ENCODE measurements at regions not wholly inside any gene's neighbourhood (a gene's known extent, or its start where the extent isn't known, plus 50 kb on each side); places are given as distances from the start of the nearest gene placed in this dataset.
"Not testable (repeated sequence)": the region's sequence is repeated elsewhere in the genome, so short reads cannot be mapped to it uniquely, and the experiment has no call there.

DNA sequence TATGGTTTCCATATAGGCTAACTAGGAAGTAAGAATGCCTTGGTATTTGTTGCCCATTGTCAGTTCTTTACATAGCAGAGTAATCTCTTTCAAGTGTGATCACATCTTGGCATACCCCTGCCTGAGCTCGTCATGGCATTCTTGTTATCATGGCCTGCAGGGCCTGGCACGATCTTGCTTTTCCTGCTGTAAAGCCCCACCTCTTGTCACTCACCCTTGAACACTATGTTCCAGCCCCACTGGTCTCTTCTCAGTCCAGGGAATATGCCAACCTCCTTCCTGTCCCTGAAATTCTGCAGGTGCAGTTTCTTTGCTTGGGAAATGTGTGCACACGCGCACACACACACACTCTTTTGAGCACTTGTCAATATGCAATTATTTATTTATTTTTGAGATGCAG, 250.2 kb upstream of the DMRT1 start:
- DNase-seq = no peak

DNA sequence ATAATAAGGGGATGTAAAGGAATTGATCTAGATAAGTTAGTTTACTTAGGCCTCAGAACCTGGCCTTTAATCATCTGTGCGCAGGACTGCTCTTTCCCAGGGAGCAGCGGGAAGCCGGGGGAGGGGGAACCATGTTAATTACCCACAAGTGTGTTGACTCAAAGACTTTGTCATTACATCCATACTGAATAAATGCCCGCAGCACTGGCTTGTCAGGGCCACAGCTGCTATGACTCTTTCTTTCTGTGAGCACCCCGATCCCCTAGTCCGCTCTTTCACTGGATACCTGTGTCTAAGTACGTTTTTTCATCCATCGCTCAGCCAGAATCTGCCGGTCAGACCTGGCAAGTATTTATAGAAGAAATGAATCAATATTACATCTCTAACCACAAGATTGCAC, 249.3 kb upstream of the DMRT1 start:
- DNase-seq = no peak

DNA sequence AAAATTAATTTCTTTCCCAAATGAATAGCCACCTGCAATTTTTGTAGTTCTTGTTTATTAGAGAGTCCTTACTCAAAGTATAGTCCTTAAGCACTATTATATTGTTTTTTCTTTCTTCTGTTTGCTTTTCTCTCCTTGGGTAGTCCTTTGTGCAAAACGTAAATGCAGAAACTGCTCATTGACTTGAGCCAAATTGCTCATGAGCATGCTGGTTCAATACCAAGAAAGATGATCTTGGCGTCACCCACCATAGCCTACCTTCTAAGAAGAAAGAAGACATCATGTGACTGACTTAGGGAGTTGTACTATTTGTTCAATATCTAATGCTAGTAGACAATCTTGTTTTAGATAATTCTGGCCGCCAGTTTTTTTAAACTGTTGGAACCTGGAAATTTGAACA, 248.8 kb upstream of the DMRT1 start:
- no peak for DNase-seq

DNA sequence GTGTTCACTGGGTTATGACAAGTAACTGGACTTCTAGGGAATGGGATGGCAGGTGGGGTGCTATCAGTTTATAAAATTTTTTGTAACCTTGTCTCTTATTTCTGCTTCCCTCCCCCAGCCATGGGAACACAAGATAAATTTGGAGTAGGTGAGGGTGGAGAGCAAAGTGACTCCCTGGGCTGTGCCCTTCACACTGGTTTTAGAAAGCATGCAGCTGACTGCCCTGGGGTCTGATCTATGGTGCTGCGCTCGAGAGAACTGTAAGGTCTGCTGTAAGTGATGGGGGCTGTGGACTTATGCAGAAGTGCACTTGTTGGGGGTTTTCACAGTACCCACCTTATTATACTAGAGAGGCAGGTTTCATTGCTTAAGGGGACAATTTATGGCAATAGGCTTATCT, 247.7 kb upstream of the DMRT1 start:
- no peak for DNase-seq

DNA sequence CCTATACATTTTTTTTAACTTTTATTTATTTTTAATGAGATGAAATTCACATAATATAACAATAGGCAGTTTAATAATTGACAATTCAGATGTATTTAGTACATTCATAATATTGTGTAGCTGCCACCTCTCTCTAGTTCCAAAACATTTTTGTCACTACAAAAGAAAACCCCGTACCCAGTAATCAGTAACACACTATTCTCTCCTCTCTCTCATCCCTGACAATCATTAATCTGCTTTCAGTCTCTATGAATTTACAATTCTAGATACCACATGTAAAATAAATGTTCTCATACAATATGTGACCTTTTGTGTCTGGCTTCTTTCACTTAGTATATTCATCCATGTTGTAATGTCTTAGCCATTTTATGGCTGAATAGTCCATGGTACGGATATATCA, 244.8 kb upstream of the DMRT1 start:
- DNase-seq = no peak

DNA sequence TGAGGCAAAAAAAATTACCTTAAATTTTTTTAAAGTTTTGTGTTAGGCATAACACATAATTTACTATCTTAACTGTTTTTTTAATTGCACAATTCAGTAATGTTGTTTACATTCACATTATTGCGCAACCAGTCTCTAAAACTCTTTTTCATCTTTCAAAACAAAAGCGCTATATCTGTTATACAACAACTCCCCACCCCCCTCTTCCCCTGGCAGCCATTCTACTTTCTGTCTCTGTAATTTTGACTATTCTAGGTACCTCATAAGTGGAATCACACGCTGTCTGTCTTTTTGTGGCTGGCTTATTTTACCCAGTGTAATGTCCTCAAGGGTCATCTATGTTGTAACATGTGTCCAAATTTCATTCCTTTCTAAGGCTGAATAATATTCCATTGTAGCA, 241.5 kb upstream of the DMRT1 start:
- DNase-seq = no peak

DNA sequence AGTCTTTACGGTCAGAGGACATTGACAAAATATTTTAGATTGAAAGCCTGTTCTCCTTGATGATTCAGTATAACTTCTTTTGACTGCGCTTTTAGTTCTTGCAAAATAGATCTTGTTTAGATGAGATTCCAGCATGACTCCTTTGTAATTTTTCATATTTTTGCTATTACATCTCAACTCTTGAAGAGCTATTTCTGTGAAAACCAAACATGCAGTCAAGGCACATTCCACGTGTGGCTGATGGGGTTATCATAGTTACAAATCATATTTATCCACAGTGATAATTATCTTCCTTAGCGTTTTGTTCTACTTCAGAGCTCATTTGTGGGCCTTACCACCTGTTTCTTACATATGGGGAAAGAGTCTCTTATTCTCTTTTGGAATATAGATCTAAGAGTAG, 238.8 kb upstream of the DMRT1 start:
- DNase-seq = no peak

DNA sequence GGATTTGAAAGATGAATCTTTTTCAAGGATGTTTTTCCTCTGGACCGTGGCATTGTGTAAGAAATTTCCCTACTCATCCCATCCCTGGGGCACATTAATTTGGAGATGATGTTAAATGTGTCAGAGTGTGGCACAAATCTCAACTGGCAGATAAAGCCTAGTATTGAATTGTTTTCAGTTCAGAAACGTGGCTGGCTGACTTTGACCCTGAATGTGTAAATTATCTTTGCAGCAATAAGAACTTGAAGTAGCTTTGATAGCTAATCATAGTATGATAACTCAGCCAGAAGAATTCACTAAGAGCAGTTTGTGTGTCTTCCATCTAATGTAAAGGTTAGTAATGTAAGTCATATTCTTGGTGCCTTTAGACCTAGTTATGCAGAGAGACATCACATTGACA, 238.4 kb upstream of the DMRT1 start:
- DNase-seq = no peak

DNA sequence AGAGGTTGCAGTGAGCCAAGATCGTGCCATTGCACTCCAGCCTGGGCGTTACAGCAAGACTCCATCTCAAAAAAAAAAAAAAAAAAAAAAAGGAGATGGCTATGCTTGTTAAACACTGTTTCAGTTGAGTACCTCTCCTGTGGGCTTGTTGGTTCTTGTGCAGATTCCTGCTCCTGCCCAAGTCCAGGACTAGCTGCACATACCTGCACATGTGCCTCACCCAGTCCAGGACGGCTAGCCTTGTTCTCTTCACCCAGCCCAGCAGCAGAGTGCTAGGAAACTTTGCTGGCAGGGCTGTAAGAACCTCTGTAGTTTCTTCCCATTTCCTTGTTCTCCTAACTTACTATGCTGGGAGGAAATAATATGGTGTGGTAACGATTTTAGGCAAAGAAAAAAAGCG, 234.1 kb upstream of the DMRT1 start:
- DNase-seq = no peak

DNA sequence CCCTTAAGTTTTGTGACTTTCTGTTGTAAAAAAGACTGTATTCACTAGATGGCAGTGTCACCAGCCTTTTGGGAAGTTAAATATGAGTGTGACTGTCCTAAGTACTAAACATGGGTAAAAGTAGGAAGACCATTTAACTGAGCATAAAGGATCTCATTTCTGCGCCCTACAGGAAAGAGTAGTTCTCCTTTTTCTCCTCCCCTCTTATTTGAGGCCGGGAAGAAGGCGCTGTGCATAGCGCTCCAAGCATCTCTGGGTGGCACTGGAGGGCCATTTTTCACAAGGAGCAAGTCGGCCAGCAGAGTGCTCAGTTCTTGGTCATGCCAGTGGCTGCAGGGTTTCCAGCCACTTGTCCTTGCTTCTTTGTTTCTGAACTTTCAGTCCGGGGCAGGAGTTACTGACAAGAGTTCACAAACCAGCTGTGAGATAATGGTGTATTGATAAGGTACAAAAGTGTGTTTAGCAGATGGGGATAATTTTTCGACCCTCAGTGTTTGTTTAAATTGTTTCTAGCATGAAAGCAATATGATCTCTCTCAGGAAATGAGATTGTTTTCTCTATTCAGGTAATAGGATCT, 227.6 kb upstream of the DMRT1 start:
- peak; percentile 87 for DNase-seq

DNA sequence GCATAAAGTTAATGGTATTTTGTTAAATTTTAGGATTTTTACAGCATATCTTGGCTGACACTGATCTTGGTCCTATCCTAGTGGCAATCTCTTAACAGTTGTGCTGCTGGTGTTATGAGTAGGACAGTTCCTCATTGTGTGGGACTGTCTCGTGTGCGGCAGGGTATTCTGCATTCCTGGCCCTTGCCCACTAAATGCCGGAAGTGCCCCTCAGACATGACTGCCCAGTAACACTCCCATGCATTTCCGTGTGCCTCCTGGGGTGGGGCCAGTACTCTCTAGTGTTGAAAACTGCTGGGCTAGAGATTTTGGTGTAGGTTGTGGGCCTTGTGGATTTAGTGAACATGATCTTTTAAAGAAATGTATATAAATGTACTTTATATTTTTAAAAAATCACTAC, 227.1 kb upstream of the DMRT1 start:
- no peak for DNase-seq

DNA sequence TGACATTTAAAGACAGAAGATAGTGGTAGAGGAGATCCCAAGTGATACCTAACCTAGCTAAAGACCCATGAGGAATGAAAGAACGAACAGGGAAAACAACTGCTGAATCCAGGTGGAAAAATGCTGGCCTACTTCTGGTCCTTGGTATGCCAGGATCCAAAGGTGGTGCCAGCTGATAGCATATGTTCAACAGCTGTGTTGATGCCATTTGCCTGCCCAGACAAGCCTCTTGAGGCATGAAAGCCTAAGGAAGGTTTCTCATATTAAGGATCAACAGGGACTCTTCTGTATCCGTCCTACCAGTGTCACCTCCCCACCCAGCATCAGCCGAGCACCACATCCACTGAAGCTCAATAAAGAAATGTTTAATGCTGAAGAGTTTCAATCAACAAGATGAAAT, 225.7 kb upstream of the DMRT1 start:
- DNase-seq = no peak

DNA sequence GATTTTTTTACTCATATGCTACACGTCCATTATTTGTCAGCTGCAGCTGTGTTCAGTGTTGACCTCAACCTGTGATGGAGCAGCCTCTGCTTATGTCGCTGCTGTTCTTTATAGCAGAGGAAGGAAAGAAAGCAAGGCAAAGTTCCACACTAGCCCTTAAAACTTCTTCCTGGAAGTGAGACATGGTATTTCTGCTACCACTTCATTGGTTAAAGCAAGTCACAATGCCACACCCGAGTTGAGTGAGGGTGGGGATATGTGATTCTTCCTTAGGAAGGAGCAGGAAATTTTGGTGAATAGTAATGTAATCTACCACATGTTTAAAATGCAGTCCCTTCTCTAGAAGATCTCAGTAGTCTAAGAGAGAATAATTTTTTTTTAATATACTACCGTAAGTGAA, 224.8 kb upstream of the DMRT1 start:
- no peak for DNase-seq

DNA sequence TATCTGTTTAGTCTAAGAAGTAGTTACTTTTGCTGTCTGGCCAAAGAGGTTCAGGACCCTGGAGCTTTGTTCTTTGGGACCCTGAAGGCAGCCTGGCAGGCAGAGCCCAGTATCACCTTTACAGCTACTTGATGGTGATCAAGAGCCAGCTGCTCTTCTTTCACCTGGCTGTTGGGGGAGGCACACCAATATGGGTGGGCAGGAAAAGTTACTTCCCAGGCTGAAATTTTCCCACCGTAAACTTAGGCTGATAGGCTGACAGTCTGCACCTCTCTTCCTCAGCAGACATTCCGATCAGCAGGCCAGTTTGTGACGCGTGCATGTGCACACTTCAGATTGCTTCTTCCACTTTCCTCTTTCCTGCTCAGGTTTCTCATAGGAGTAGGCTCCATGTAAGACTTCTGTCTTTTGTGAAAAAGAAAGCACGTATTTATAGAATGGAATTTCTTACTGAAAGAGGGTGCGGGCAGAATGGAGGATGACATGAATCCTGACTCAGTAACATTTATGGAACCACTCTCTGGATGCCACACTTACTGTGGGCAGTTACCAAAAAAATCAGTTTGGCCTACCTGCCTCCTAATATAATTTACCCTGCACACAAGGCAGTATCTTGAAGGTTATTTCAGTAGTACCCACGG, 223.9 kb upstream of the DMRT1 start:
- no peak for DNase-seq

DNA sequence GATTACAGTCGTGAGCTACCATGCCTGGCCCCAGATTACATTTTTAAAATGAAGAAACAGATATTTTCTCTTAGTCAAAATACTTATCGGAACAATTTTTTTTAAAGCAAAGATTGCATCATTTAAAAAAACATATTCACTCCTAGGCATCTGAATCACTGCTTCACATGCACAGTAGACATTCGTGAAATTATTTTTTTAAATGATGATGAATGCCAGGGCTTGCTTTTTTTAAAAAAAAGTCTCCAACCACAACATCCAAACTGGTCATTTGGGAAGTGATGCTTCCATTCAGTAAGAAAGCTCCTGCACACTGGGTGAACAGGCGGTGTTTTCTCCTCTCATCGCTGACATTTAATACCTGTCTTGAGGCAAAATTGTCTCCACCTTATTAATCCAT, 223.0 kb upstream of the DMRT1 start:
- peak; percentile 54 for DNase-seq

DNA sequence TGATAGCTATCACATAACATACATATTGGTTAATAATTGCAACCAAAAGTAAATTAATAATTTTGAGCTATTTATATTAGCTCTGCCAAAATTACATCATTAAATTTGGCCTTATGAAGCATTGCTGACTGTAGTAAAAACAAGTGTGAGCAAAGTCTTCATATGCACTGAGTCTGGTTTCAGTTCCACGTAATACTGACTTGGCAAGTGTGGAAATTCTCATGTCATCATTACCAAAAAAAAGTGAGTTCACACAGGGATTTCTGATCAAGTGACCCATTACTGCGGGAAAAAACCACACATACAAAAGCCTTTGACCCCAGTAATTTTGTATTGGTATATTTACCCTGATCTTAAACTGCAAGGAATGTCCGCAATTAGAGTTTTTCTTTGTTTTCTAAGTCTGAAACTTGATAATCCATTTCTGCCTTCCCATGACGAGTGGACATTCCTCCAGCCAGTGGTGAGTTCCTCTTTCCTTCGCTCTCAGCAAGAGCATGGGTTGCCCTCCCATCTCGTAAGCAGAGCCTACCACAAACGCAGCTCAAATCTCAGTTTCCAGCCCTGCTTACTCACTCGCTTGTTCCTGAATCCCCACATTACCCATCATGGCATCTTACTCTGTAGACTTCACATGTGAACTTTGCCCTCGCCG, 220.2 kb upstream of the DMRT1 start:
- DNase-seq = no peak

DNA sequence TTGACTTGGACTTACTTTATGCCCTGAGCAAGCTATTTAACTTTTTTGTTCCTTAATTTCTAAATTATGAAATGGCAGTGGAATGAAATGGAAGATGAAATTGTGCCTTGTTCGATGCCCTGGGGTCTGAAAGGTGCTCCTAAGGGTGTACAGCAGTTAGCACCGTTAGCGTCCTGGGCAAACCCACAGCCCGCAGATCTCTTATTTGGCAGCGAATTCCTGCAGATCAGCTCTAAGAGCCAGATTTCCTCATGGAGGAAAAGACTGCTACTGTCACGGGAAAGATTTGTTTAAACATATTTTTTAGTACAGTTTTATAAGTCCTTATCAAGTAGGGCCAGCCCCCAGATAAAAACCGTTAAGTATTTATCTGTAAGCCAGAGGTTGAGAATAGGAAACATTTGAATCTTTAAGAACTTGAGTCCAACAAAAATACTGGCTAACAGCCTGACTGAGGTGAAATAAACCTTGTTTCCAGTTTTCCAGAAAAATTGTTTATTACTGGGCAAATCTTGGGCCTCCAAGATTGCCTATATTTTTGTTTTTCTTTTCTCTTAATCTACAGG, 216.5 kb upstream of the DMRT1 start:
- no peak for DNase-seq

DNA sequence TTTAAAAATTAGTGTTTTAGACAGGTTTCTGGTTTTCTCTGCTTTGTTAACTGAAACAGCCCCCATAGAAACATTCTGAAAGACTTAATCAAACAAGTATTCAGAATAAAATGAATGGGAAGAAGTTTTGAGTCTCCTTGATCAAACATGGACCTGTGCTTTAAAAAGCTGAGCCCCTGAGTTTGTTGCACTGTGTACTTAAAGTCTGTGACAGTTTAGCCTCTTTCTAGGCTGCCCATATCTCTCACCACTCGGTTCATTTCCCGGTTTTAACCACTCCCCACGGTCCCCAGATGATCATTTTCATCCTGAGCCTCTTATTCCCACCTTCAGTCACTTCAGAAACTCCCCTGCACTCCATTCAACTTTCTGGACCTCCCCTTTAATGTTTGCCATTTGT, 215.9 kb upstream of the DMRT1 start:
- DNase-seq = no peak

DNA sequence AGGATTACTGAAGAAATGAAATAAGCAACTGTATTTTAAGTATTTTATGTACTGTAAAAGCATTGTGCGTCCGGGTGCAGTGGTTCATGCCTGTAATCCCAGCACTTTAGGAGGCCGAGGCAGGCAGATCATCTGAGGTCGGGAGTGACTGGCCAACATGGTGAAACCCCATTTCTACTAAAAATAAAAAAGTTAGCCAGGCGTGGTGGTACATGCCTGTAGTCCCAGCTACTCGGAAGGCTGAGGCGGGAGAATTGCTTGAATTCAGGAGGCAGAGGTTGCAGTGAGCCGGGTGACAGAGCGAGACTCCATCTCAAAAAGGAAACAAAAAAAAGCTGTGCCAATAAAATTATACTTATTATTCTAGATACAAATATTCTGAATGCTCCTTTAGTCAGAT, 215.4 kb upstream of the DMRT1 start:
- not testable (repeated sequence) for DNase-seq

DNA sequence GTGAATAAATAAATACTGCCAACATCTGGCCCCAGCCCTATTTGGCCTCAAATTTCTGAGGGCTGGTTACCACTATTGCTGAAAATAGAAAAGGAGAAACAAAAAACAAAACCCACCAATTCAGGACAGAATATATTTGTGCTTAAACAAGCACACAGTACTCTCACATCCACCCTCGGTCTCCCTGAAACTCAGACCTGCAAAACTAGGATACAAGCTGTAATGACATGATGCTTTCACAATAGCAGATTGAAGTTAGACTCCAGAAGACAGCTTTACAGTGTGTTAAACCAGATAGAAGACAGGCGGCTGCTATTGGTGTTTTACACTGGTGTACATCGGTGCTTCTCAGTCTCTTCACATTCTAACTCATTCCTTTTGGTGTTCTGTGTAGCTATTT, 214.9 kb upstream of the DMRT1 start:
- DNase-seq = peak; percentile 17

DNA sequence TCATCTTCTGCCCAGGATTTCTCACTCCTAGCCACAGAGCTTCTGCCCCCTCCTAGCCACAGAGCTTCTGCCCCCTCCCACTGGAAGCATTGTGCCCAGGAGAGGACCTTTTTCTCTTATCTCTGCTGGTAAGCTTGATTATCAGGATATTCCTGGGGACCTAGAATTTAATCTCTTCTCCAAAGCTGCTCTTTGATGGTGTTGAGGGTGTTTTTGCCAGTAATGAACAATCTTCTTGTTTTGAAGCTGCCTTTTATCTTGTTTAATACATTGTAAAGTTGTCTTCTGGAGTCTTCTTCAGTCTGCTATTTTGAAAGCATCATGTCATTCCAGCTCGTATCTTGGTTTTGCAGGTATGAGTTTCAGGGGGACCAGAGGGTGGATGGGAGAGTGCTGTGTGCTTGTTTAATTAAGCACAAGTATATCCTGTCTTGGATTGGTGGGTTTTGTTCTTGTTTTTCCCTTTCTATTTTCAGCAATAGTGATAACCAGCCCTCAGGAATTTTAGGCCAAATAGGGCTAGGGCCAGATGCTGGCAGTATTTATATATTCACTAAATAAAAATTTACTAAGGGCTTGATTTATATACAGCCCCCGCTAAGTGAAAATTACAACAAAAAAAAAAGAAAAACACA, 214.0 kb upstream of the DMRT1 start:
- DNase-seq = no peak

DNA sequence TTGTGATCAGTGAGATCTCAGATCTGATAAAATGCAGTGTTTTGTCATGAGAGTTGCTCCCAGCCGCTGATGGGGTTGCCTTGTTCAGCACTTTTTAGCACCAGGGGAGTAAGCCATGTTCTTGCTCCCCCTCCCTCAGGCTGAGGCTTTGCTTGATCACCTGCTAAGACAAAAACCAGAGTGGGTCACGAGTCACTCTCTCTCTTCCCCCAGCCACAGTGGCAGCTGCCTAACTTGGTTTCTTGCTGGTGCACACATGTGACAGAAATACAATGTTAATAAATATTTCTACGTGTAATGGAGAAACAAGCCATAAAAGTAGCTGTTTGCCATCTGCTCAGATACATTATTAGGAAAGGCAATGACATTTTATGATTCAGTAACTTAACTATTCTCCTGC, 212.4 kb upstream of the DMRT1 start:
- no peak for DNase-seq

DNA sequence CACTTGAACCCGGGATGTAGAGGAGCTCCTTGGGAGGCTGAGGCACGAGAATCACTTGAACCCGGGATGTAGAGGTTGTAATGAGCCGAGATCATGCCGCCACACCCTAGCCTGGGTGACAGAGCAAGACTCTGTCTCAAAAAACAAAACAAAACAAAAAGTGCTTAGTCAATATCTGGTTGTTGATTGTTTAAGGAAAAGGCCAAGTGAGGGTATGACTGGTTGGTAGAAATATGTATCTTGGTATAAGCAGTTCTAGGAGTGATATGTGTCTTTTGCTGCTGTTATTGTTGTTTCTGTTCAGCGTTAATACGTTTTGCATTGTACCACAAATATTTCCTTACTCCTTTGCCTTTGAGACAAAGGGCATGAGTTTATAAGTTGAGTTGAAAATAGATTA, 210.7 kb upstream of the DMRT1 start:
- DNase-seq = peak; percentile 72

DNA sequence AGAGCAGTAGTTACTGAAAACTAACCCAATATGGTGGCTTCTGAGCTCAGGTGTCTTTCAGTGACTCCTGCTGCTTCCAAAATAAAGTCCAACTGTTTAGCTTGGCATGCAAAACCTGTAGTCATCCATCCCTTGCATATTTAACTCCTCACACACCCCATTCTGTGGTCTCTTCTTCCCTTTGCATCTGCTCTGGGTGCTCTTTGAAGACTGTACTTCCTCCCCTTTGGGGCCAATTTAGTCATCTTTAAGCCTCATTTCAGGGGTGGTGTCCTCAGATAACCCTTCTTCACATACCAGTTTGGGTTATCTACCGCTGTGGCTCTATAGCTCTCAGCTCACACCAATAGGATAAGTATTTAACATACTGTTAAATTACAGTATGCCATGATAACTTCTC, 209.9 kb upstream of the DMRT1 start:
- DNase-seq = peak; percentile 72
